Fibroblast of lung (primary cell): ENCODE measurements at regions not wholly inside any gene's neighbourhood (a gene's known extent, or its start where the extent isn't known, plus 50 kb on each side); places are given as distances from the start of the nearest gene placed in this dataset.

Experiments used
- DNase-seq, 2 donors: peaks; one replicate each; pipeline versions ENCODE4 v3.0.0 to v3.0.0-alpha.2; 2010; ENCODE audit warnings: low read depth in 2 of 2
- H2AFZ ChIP-seq: 2 replicates; pipeline ENCODE4 v1.5.1; 2012; ENCODE audit warnings: low read length, control low read depth, inconsistent platforms
- H3K27ac ChIP-seq: 2 replicates; pipeline ENCODE4 v1.5.1; 2011; ENCODE audit warnings: low read length, control low read depth; ENCODE audit not compliant: insufficient read depth
- H3K27me3 ChIP-seq: 2 replicates; pipeline ENCODE4 v1.5.1; 2011; ENCODE audit warnings: mild to moderate bottlenecking, low read length; ENCODE audit not compliant: control insufficient read depth, insufficient read depth
- H3K36me3 ChIP-seq: 2 replicates; pipeline ENCODE4 v1.5.1; 2011; ENCODE audit warnings: low read length; ENCODE audit not compliant: control insufficient read depth, insufficient read depth
- H3K4me1 ChIP-seq: 2 replicates; pipeline ENCODE4 v1.5.1; 2011; ENCODE audit warnings: low read length; ENCODE audit not compliant: control insufficient read depth, insufficient read depth; ENCODE audit errors: extremely low read depth
- H3K4me2 ChIP-seq: 2 replicates; pipeline ENCODE4 v1.5.1; 2011; ENCODE audit warnings: low read length, control low read depth; ENCODE audit not compliant: insufficient read depth; ENCODE audit errors: extremely low read depth
- H3K4me3 ChIP-seq, 4 experiments: fragments of 200-600 bp in 1 of 4; sonication (generic) in 1 of 4; replicated peaks in 1 of 4; 2 replicates each; pipeline ENCODE4 v1.5.1; 2011 to 2016; ENCODE audit warnings: low read length in 4 of 4, low read depth in 3 of 4, mild to moderate bottlenecking in 3 of 4, control low read depth in 2 of 4, inconsistent platforms in 1 of 4, mixed read lengths in 1 of 4; ENCODE audit not compliant: insufficient read depth in 1 of 4; ENCODE audit errors: control extremely low read depth in 1 of 4
- H3K79me2 ChIP-seq: 2 replicates; pipeline ENCODE4 v1.5.1; 2012; ENCODE audit warnings: mild to moderate bottlenecking, low read length, inconsistent platforms; ENCODE audit not compliant: control insufficient read depth, insufficient read depth
- H3K9ac ChIP-seq: 2 replicates; pipeline ENCODE4 v1.5.1; 2011; ENCODE audit warnings: mild to moderate bottlenecking, low read length, control low read depth; ENCODE audit not compliant: insufficient read depth
- H3K9me3 ChIP-seq: 2 replicates; pipeline ENCODE4 v1.5.1; 2012; ENCODE audit warnings: low read depth, low read length; ENCODE audit not compliant: control insufficient read depth, insufficient read depth
- H4K20me1 ChIP-seq: 2 replicates; pipeline ENCODE4 v1.5.1; 2011; ENCODE audit warnings: low read length; ENCODE audit not compliant: control insufficient read depth, insufficient read depth; ENCODE audit errors: extremely low read depth
- EZH2 ChIP-seq: IDR thresholded peaks from 2 replicates; pipeline ENCODE4 v1.5.1; 2012; ENCODE audit warnings: low read length, control low read depth, mild to moderate bottlenecking; ENCODE audit errors: missing control alignments
- TF ChIP-seq, protein P1 (sequence below), 2 donors: IDR thresholded peaks in 1 of 2; conservative IDR thresholded peaks in 1 of 2; 1 replicate in 1 of 2; 2 replicates in 1 of 2; pipeline ENCODE4 v1.5.1; 2011 to 2012; ENCODE audit warnings: low read length in 2 of 2, control low read depth in 1 of 2, inconsistent platforms in 1 of 2, low read depth in 1 of 2, mild to moderate bottlenecking in 1 of 2

DNA sequence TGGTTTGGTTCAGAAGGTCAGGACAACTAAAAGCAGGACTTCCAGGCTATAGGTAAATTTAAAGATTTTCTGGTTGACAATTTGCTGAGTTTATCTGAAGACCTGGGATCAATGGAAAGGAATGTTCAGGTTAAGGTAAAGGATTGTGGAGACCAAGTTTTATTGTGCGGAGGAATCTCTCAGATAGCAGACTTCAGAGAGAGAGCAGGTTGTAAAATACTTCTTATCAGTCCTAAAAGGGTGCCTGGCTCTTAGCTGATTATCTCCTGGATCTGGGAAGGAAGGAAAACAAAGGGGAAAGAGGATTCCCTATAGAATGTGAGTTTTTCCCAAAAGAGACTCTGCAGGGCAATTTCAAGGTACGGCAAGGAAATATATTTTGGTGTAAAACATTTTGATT, 851.5 kb downstream of the DACH1 start:
- no peaks in the 10 kb centered on the region for H3K27me3 ChIP-seq
- H3K9ac ChIP-seq = no peak overlapping the region
- no peaks in the 10 kb centered on the region for H3K9me3 ChIP-seq
- H3K4me2 ChIP-seq = no peak overlapping the region
- no peak overlapping the region for H3K27ac ChIP-seq
- H3K79me2 ChIP-seq = no peaks in the 10 kb centered on the region
- TF ChIP-seq, protein P1, sequence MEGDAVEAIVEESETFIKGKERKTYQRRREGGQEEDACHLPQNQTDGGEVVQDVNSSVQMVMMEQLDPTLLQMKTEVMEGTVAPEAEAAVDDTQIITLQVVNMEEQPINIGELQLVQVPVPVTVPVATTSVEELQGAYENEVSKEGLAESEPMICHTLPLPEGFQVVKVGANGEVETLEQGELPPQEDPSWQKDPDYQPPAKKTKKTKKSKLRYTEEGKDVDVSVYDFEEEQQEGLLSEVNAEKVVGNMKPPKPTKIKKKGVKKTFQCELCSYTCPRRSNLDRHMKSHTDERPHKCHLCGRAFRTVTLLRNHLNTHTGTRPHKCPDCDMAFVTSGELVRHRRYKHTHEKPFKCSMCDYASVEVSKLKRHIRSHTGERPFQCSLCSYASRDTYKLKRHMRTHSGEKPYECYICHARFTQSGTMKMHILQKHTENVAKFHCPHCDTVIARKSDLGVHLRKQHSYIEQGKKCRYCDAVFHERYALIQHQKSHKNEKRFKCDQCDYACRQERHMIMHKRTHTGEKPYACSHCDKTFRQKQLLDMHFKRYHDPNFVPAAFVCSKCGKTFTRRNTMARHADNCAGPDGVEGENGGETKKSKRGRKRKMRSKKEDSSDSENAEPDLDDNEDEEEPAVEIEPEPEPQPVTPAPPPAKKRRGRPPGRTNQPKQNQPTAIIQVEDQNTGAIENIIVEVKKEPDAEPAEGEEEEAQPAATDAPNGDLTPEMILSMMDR (conservative IDR thresholded peaks at IDR 0.05 in 1 of 2, IDR thresholded peaks at IDR 0.05 in 1 of 2; ENCODE audit: low read depth in 1 of 2, low read length in 2 of 2) = no peak
- no peak for TF ChIP-seq EZH2
- no peaks in the 10 kb centered on the region for H3K4me1 ChIP-seq
- H3K4me3 ChIP-seq = no peak overlapping the region
- DNase-seq = no peak
- H4K20me1 ChIP-seq = no peaks in the 10 kb centered on the region
- H3K36me3 ChIP-seq = no peaks in the 10 kb centered on the region
- no peak overlapping the region for H2AFZ ChIP-seq

DNA sequence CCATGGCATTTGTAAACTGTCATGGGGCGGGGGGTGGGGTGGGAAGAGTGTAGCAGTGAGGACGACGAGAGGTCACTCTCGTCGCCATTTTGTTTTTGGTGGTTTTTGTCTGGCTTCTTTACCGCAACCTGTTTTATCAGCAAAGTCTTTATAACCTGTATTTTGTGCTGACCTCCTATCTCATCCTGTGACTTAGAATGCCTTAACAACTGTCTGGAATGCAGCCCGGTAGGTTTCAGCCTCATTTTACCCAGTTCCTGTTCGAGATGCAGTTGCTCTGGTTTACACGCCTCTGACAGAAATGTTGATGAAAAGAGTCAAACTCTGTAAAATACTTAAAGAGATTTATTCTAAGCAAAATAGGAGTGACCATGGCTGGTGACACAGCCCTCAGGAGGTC, 852.0 kb downstream of the DACH1 start:
- H3K36me3 ChIP-seq = no peaks in the 10 kb centered on the region
- H4K20me1 ChIP-seq = no peaks in the 10 kb centered on the region
- H3K79me2 ChIP-seq = no peaks in the 10 kb centered on the region
- H3K4me2 ChIP-seq = no peak overlapping the region
- no peak for DNase-seq
- no peaks in the 10 kb centered on the region for H3K4me1 ChIP-seq
- no peaks in the 10 kb centered on the region for H3K9me3 ChIP-seq
- H3K27me3 ChIP-seq = no peaks in the 10 kb centered on the region
- no peak for TF ChIP-seq EZH2
- TF ChIP-seq, protein P1 (conservative IDR thresholded peaks at IDR 0.05 in 1 of 2, IDR thresholded peaks at IDR 0.05 in 1 of 2; ENCODE audit: low read depth in 1 of 2, low read length in 2 of 2) = no peak
- no peak overlapping the region for H3K9ac ChIP-seq
- H3K27ac ChIP-seq = no peak overlapping the region
- no peak overlapping the region for H2AFZ ChIP-seq
- no peak overlapping the region for H3K4me3 ChIP-seq

DNA sequence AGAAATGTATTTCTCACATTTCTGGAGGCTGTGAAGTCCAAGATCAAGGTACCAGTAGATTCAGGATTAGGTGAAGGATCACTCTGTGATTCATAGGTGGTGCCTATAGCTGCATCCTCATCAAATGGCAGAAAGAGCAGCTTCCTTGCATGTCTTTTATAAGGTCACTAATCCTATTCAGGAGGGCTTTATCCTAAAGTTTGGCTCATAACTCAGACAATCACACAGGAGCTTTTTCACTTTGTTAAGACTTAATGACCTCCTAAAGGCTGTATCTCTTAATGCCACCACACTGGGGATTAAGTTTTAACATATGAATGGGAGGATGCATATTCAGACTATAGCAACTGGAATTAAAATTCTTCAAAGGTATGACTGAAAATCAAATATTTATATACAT, 861.1 kb downstream of the DACH1 start:
- no peaks in the 10 kb centered on the region for H4K20me1 ChIP-seq
- no peak for TF ChIP-seq EZH2
- TF ChIP-seq, protein P1 (conservative IDR thresholded peaks at IDR 0.05 in 1 of 2, IDR thresholded peaks at IDR 0.05 in 1 of 2; ENCODE audit: low read depth in 1 of 2, low read length in 2 of 2) = no peak
- H3K4me2 ChIP-seq = no peak overlapping the region
- no peaks in the 10 kb centered on the region for H3K36me3 ChIP-seq
- H3K9ac ChIP-seq = no peak overlapping the region
- no peaks in the 10 kb centered on the region for H3K9me3 ChIP-seq
- no peak overlapping the region for H3K4me3 ChIP-seq
- no peaks in the 10 kb centered on the region for H3K79me2 ChIP-seq
- no peak overlapping the region for H3K27ac ChIP-seq
- no peak for DNase-seq
- no peaks in the 10 kb centered on the region for H3K4me1 ChIP-seq
- H3K27me3 ChIP-seq = no peaks in the 10 kb centered on the region
- no peak overlapping the region for H2AFZ ChIP-seq
